ENCODE measurements at regions not wholly inside any gene's neighbourhood (a gene's known extent, or its start where the extent isn't known, plus 50 kb on each side); places are given as distances from the start of the nearest gene placed in this dataset.

DNA sequence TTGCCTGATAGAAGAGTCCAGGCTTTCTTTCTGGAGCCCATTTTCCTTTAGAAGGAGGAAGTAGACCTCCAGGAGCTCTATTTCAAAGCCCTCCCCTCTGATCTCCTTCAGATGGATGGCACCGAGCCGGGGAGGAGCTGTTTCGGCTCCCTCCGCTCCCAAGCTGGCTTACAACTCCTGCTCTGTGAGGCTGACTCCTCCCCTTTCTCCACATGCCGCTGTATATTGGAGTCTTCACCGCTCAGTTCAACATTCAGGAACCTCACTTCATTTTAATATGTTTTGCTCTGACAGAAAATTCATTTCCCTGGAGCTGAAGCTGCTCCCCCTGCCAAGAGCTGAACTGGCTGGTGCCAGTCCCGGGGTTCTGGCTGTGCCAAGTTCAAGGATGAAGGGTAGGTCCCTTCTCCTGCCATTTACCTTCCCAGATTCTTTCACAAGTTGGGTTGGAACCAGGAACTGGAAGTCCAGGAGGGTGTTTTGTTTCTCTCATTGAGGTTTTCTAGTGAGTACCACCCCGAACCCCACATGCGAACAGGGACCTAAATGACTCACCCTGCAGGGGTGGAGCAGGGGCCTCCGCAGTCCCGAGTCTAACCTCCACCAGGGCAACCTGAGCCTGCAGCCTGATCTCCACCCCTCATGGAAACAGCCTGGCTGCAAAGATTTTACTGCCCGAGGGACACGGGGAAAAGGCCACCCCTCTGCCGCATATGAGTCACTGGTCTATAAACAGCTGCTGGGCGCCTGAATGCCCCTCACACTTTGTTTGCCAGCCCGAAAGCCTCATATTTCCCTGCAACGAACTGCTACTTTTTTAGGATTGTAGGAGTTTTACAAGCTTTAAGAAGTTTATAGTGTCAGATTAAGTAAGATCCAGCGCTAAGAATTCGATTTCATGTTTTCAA lies 68.6 kb upstream of the FOXA2 start:
- no peak for DNase-seq

DNA sequence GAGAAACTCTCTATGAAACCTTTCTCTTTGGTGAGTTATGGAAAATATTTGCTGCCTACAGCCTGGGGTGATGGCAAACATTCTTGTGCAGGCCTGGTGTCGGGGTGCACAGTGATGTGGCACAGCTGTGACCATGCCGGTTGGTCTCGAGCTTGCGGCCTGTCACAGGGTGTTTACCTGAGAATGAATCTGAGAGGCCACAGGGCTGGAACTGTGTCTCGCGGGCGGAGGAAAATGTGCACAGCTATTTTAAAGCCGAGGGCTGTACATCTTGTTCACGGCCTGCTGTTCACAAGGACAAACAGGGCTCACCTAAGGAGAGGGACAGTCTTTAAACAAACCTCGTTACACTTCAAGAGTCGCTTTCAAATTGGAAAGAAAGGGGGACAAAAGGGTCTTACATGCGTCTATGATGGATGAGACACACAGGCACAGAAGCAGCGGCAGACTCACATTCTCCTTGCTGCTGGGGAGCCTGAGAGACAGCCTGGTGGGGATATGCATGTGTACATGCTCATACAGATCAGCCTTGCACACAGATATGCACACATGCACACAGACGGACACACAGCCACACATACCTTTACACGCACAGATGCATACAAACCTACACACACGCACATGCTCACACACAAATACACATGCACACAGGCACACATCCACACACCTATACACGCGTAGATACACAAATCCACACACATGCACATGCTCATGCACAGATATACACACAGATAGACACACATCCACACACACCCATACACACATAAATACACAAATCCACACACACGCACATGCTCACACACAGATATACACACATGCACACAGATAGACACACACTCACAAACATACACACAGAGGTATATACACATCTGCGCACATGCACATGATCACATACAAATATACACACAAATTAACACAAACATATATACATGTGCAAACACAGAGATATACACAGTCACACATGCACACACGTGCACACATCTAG lies 69.6 kb upstream of the FOXA2 start:
- no peak for DNase-seq

DNA sequence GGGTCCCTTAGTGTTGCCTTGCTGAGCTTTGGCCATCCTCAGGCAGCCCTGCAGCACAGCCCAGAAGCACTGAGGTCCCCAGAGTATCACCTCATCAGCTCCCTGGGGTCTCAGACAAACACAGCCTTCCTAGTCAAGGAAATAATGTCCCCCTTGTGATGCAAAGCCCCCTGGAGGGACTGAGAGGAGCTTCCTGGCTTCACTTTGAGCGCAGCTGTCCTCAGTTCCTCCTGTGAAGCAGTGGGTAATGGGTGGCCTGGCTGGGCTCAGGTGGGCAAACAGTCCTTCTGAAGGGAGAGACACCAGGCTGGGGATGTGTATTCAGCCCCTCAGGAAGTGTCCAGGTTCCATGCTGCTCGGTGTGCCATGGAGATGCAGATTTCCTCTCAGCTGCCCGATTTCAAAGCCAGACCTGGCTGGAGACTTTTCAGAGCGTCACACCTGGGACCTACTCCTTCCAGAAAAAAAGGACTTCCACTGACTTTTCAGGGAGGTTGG lies 79.2 kb upstream of the FOXA2 start:
- DNase-seq: no peak

DNA sequence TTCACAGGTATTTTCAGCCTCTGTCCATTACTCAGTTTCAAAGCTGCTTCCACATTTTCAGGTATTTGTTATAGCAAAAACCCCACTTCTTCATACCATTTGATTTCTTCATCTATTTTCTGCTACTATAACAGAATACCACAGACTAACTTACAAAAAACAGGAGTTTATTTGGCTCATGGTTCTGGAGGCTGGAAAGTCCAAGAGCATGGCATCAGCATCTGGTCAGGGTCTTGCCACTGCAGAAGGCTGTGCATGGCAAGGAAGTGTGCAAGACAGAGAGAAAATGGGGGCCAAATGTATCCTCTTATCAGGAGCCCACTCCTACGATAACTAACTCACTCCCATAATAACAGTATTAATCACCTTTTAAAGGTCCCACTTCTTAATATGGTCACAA lies 82.8 kb upstream of the FOXA2 start:
- DNase-seq: no peak

DNA sequence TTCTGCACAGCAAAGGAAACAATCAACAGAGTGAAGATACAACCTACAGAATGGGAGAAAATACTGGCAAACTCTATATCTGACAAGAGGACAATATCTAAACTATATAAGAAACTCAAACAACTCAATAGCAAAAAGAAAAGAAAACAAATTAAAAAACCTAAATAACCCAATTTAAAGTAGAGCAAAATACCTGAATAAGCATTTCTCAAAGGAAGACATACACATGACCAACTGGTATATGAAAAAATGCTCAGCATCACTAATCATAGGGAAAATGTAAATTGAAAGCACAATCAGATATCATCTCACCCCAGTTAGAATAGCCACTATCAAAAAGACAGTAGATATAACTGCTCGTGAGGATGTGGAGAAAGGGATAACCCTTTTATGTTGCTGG lies 87.8 kb upstream of the FOXA2 start:
- no peak for DNase-seq

DNA sequence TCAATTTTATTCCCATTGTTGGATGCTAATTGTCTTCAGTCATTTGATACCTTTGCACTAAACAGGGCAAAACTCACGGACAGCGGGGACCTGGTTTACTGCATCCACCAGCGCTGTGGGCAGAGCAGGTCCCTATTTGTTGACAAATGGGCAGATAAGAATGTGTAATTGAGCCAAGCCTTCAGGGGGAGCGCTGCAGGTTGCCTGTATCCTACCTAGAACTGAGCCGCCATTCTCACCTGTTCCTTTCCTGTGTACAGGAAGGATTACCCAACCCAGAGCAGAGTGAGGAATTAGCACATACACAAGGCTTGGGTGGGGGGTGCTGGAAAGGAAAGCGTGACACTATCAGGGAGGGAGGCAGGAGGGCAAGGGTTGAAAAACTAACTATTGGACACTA lies 89.1 kb upstream of the FOXA2 start:
- DNase-seq: no peak

DNA sequence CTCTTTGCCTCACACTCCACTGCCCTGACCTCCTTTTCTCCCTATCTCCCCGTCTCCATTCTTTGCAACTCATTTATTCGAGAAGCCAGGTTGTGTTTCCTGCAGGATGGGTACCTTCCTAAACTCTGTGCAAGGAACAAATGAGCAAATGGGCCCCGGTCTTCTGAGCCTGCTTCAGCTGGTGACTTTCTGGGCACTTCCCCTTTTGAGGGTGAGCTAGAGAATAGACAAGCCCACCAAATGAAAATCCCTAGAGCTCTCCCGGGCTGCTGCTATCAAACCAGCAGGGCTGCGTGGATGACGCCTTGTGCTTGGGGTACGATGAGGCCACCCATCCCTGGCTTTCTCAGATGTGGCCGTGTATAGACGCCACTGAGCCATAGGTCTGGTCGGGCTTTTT lies 91.0 kb upstream of the FOXA2 start:
- DNase-seq: no peak

DNA sequence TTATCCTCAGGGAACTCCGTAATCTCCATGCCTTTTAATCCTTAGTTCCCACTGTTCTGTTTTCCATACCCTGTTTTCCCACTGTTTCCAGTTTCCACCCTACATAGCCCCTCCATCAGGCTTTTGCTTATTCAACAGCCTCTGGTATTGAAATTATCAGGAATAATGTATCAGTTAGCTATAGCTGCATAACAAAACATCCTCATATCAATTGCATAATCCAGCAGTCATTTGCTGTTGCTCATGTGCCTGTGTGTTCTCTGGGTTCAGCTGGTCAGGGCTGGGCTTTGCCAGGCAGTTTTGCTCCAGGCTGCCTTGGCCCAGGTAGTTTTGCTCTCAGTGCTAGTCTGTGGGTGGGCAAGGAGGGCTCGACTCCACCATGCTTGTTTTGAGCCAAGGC lies 94.3 kb upstream of the FOXA2 start:
- no peak for DNase-seq

DNA sequence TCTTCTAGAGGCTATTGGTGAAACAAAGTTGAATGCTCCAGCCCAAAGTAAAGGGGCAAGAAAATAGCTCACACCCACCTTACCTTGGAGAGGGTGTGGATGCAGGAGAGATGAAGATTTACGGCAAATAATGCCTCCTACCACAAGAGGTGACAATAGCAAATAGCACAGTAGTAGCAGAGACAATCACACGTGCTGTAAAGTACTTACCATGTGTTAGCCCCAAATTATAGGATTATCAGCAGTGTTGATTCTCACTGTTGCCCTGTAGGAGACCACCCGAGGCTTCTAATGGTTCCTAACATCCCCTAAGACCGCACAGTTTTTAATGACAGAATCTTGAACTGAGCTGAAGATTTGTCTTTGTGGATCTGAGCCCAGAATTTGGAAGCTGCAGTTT lies 94.8 kb upstream of the FOXA2 start:
- no peak for DNase-seq

DNA sequence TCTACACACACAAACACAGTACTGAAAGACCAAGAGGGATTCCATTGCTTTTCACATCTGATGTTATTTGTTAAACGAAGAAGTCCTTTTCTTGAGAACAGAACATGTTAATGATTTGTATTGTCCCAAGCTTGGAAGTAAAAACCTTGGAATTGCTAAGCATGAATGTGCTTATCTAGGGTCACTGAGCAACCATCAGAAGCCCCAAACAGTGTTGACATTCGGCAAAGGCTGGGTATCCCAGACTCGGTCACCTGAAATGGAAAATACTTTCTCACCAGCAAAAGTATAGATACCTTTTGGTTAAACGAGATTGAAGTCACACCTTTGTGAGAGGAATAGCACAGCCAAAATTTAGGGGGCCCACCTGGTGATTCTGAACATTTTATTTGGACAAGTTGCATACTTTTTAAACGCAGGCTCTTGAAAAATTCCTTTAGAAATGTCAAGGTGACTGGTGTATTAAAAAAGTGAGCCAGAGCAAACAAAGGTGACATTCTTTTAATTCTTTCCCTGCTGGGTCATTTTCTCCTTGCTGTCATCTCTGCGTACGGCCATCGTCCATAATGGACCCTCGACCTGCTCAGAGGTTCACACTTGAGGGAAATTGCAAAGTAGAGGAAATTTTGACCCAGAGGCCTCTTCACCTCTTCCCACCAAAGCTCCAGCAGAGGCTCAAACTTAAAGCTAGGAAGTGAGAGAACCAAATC lies 95.8 kb upstream of the FOXA2 start:
- no peak for DNase-seq

DNA sequence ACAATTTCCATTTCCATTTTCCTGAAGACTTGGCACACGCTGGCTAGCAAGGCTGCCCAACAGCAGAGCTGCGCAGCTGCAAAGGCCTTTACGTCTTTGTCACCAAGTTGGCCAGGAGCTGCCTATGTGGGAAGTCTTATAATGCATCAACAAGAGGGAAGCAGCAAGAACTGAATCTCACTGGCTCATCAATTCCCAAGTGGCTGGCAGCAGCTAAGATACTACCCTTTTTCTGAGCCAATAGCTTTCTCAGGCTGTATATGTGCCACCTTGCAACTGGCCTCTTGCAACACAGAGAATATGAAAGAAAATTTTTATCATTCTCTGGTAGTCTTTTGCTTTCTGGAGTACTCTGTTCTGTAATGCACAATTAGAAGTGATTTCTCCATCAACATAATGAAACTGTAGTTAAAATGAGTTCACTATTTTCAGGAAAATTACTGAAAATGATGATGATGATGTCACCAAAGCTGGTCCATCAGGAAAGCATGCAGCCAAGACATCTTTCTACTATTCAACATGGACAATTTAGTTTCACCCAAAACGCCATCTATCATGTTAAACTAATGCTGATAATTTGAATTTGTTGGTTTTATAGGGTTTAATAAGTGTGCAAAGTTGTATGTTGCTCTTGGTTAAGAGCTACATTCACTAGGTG lies 97.3 kb upstream of the FOXA2 start:
- DNase-seq: no peak

DNA sequence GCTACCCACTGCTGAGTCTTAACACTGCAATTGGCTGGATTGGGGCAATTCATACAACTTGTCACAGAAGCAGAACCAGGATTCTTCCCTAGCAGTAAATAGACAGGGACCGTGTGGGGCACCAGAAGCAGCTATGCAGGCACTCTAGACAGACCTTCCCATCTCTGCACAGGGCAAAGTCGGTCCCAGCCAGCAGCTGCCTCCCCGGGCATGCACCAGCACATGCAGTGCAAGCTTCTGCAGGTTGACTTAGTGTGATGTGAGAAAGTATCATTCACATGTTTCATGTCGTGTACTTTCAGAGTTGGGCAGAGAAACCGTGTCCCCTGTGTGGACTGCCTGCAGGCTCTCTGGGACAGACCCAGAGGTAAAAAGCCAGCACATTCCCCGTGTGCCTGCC lies 98.0 kb upstream of the FOXA2 start:
- no peak for DNase-seq

DNA sequence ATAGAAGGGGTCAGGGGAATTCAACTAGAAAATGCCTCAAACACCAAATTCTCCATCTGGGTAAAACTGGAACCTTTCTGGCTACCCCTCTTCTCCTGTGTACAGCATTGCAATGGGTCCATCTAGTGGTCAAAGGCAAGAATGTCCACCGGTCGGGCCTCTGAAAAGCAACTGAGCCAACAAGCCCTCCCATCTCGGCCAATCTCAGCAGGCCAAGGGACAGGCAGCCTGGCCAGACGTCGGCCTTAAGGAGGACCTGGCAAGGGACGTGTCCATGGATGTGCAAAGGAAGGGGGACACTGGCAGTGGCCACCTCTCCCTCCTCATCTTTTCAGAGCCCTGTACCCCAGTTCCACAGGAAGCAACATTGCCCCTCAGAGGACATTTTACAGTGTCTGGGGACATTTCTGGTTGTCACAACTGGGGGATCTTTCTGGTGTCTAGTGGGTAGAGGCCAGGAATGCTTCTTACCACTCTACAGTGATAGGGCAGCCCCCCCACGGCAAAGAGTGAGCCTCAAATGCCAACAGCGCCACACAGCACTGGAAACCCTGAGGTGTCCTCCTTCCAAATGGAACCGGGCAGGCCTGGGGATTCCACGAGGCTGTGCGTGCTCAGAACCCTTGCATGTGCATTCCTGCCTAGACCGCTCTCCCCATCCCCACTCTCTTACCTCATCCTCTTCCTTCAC lies 99.8 kb upstream of the FOXA2 start:
- peak; percentile 72 for DNase-seq

DNA sequence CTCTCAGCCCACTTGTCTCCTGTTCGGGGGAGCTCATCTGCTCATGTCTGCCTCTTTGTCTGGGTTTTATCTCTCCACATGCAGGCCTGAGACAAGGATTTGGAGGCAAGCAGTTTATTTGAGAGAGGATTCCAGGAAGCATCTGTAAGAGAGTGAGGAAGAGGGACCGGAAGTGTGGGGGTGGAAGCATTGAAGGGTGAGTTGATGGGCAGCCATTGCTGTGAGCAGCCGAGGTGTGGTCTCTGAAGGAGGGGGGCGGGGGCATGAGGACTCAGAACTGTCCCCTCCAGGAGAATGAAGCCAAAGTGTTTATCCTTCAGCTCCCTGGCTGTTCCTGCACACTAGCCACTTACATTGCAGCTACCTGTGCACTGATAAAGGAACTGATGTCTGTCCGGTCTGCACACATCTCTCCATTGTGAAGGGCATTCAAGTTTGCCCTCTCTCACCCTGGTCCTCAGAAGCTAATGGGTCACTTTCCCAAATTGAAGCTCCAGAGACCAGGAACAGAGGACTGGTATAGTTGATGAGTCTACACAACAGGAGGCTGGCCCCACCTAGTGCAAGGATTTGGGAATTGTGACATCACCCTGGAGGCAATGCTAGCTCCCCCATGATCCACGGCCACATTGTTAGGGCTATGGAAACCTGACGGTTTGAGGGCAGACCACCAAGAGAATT lies 100.5 kb upstream of the FOXA2 start:
- peak; percentile 29 for DNase-seq

DNA sequence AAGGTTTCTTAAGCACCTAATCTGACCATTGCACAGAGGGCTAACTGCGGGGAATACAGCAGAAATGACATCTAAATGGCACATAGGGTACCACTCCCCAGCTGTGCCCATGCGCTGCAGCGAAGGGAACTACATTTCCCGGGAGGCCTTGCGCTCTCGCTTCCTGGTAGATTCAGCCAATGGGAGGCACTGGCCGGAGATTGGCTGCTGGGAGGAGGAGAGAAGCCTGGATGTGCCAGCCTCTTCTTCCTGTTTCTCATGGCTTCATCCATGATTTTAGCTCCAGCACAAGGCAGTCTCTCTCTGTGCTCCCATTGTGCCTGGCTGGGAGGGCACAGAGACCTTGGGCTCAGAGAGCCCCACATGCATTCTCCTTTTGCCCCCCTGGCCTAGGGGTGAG lies 101.7 kb upstream of the FOXA2 start:
- DNase-seq: peak; percentile 71

DNA sequence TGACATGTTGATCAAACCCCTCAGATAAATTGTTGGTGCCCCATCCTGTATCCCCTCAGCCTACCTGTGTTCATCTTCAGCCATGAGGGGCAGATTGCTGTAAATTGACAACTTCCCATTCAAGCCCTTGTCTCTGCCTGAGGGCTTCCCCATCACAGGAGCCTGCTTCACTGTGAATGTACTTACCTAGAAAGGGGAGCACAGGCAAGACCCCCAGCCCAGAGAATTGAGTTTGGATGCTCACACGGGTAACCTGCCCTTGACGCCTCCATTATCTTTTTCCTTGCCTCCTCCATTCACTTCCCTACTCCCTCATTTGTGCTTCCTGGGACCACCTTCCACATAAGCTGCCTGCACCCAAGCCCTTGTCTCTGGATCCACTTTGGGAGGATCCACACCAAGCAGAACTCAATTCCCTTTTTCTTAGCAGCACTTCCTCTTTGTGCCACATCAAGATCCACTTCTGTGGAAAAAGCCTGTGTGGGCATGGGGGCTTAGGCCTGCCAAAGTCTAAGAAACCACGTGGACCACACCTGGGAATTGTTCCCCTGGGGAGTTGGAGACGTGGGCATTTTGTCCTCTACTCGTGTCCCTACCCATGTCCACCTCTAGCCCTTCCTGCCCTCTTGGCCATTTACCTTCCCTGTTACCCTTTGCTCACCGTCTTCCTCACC lies 103.4 kb upstream of the FOXA2 start:
- no peak for DNase-seq

DNA sequence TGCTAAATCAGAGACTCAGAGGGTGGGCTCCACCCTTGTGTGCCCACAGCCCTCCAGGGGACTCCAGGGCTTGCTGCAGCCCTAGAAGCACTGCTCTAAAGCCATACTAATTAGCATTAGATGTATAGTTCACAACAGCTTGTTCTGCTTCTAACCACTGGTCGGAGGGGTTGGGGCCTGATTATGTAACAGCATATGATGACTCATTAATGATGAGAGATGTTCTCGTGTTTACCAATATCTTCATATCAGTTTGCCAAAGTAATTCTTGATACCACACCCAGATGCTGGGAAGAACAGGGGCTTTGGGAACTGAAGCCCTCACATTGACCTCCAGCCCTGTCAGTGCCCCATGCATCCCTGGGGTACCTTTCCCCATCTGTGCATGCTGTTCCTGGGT lies 104.1 kb upstream of the FOXA2 start:
- no peak for DNase-seq

DNA sequence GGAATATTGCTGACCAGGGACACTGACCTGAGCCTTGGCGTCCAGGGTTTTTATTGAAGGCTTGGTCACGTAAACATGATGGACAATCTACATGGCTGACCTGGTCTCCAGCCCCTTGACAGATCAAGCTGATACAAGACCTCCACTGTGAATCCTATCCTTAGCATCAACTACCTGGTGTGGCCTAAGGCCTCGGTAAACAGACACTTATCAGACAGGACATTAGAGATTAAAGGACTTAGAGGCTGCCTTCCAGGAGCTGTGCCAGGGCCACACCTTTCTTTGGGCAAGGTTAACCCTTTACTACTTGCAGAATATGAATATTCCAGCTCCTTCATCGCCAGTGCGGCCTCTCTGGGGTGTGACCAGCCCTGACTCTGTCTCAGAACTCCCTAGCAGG lies 104.9 kb upstream of the FOXA2 start:
- DNase-seq: no peak

DNA sequence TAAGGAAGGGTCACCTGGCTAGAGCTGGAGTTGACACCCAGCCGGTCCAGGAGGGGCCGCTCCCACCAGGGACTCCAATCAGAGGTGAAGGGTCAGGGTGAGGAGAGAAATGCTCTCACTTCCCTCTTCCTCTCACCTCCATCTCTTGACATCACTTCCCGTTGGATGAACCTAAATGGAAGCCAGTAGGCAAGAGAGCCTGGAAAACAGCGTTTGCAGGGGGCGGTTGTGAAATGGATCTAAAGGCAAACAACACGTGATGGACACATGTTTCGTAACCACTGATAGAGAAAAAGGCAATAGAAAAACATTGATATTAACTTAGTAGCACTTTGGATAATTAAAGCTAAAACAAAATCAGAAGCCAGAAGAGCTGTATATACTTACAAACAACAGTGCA lies 105.6 kb upstream of the FOXA2 start:
- DNase-seq: no peak

DNA sequence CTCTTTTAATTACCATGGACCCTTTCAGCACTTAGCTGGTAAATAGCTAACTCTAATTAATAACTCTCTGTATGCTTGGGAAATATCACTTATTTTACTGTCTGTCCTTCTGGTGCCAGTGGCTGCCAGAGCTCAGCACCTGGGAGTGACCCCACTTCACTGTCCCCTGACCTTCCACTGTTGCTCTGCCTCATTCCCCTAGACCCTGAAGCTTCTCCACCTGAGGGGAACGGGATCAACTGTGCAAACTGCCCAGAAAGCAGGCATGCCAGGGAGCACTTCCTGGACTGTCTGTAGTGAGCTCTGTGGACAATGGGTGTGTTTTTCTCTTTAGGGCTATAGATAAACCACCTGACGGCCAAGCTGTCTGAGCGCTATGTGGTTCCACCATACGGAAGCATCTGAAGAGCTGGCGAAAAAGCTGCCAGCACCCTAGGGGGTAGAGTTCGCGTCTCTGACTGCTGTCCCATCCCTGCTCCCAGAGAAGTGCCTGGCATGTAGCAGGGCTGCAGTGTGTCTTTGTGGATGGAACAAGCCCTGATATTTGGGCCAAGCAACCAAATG lies 106.3 kb upstream of the FOXA2 start:
- no peak for DNase-seq
